GM21423 (cell line): ENCODE measurements at regions not wholly inside any gene's neighbourhood (a gene's known extent, or its start where the extent isn't known, plus 50 kb on each side); places are given as distances from the start of the nearest gene placed in this dataset.

ENCODE experiments used
- ATAC-seq: cut with Tn5 transposase; IDR thresholded peaks from one replicate; pipeline ENCODE4 v1.9.1; 2021; ENCODE audit warnings: mild to moderate bottlenecking, moderate library complexity; ENCODE audit not compliant: unreplicated experiment

DNA sequence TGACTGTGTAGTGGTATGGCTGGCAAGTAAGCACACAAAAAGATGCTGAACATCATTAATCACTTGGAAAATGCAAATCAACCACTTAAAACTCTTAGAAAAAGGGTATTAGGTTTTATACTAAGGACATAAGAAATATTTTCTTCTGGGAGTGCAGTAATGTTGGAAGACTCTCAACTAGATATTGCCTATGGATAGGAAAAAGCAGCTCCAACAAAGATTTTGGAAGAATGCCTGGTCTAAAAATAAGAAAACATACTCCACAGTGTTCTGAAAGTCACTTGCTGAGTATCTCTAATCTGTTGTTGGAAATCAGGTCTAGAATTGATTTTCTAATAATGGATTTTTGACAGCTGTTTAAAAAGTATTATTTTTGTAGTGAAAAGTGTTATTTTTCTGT lies 50.8 kb upstream of the PHYHIPL start:
- ATAC-seq: no peak

DNA sequence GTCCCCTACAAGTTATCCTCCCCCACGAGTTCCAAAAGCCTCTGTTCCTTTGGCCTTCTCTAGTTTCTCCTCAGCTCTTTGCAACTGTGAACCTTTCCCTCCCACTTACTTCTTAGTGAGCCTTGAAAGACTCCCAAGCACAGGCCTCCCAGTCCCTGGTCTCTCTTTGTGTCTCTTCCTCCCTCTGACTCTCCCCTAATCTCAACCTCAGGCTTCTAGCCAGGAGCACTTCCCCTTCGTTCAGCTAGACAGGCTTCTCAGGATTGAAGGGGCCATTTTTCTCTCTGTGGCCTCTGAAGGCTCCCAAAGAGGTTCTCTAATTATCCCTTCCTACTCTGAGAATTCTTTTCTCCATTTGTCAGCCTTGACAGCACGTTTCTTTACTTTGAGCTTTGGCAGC lies 50.2 kb upstream of the PHYHIPL start:
- no peak for ATAC-seq
